GM21786 (cell line): ENCODE measurements at regions not wholly inside any gene's neighbourhood (a gene's known extent, or its start where the extent isn't known, plus 50 kb on each side); places are given as distances from the start of the nearest gene placed in this dataset.

ENCODE experiments used
- ATAC-seq: cut with Tn5 transposase; IDR thresholded peaks from one replicate; pipeline ENCODE4 v1.9.1; 2021; ENCODE audit not compliant: unreplicated experiment

GRCh38 chr1:193799948-193800690 is 613.7 kb upstream of the B3GALT2 start:
- no peak for ATAC-seq

GRCh38 chr1:193799371-193799770 is 613.0 kb upstream of the B3GALT2 start:
- ATAC-seq, result no peak

GRCh38 chr1:193794239-193794638 is 607.8 kb upstream of the B3GALT2 start:
- ATAC-seq, result no peak

GRCh38 chr1:193791746-193792145 is 605.3 kb upstream of the B3GALT2 start:
- ATAC-seq, result no peak

GRCh38 chr1:193787061-193787460 is 600.6 kb upstream of the B3GALT2 start:
- ATAC-seq, result no peak

- no peak for ATAC-seq
These were observed 599.5 kb upstream of the B3GALT2 start for GRCh38 chr1:193785850-193786420.

- ATAC-seq, result no peak
These were observed 588.3 kb upstream of the B3GALT2 start for GRCh38 chr1:193774536-193775323.

GRCh38 chr1:193771596-193771995 is 585.2 kb upstream of the B3GALT2 start:
- no peak for ATAC-seq

- ATAC-seq, result no peak
These were observed 583.2 kb upstream of the B3GALT2 start for GRCh38 chr1:193769651-193770050.

- no peak for ATAC-seq
These were observed 581.5 kb upstream of the B3GALT2 start for GRCh38 chr1:193767886-193768285.

- ATAC-seq, result no peak
These were observed 579.9 kb upstream of the B3GALT2 start for GRCh38 chr1:193766329-193766728.

GRCh38 chr1:193763266-193763665 is 576.9 kb upstream of the B3GALT2 start:
- no peak for ATAC-seq

- no peak for ATAC-seq
These were observed 575.8 kb upstream of the B3GALT2 start for GRCh38 chr1:193762236-193762635.

GRCh38 chr1:193755441-193755840 is 569.0 kb upstream of the B3GALT2 start:
- no peak for ATAC-seq

GRCh38 chr1:193754732-193755427 is 568.5 kb upstream of the B3GALT2 start:
- ATAC-seq, result no peak

- no peak for ATAC-seq
These were observed 567.7 kb upstream of the B3GALT2 start for GRCh38 chr1:193754151-193754550.

- no peak for ATAC-seq
These were observed 566.8 kb upstream of the B3GALT2 start for GRCh38 chr1:193753038-193753756.

- ATAC-seq, result no peak
These were observed 563.5 kb upstream of the B3GALT2 start for GRCh38 chr1:193749868-193750267.

- no peak for ATAC-seq
These were observed 561.2 kb upstream of the B3GALT2 start for GRCh38 chr1:193747579-193747978.

GRCh38 chr1:193741228-193741627 is 554.8 kb upstream of the B3GALT2 start:
- no peak for ATAC-seq

- no peak for ATAC-seq
These were observed 554.3 kb upstream of the B3GALT2 start for GRCh38 chr1:193740762-193741161.
